ENCODE measurements at regions not wholly inside any gene's neighbourhood (a gene's known extent, or its start where the extent isn't known, plus 50 kb on each side); places are given as distances from the start of the nearest gene placed in this dataset.

- DNase-seq = no peak
Observed at GRCh38 chr6:154561750-154562149, 51.3 kb upstream of the CNKSR3 start.

GRCh38 chr6:154565331-154565730 lies 54.8 kb upstream of the CNKSR3 start:
- no peak for DNase-seq

GRCh38 chr6:154566866-154567265 lies 56.4 kb upstream of the CNKSR3 start:
- no peak for DNase-seq

GRCh38 chr6:154567695-154568220 lies 57.3 kb upstream of the CNKSR3 start:
- no peak for DNase-seq

GRCh38 chr6:154569156-154569862 lies 58.8 kb upstream of the CNKSR3 start:
- DNase-seq = no peak

GRCh38 chr6:154570505-154570904 lies 60.0 kb upstream of the CNKSR3 start:
- DNase-seq = no peak

- no peak for DNase-seq
Observed at GRCh38 chr6:154572556-154572955, 62.1 kb upstream of the CNKSR3 start.

- no peak for DNase-seq
Observed at GRCh38 chr6:154578004-154578559, 67.6 kb upstream of the CNKSR3 start.

- DNase-seq = no peak
Observed at GRCh38 chr6:154579046-154579445, 68.6 kb upstream of the CNKSR3 start.

GRCh38 chr6:154579485-154579884 lies 69.0 kb upstream of the CNKSR3 start:
- no peak for DNase-seq

GRCh38 chr6:154580397-154581135 lies 70.1 kb upstream of the CNKSR3 start:
- no peak for DNase-seq

GRCh38 chr6:154582696-154583095 lies 72.2 kb upstream of the CNKSR3 start:
- DNase-seq = no peak

- DNase-seq = no peak
Observed at GRCh38 chr6:154583546-154584188, 73.2 kb upstream of the CNKSR3 start.

GRCh38 chr6:154590756-154591155 lies 80.3 kb upstream of the CNKSR3 start:
- DNase-seq = no peak

GRCh38 chr6:154591234-154591633 lies 80.7 kb upstream of the CNKSR3 start:
- DNase-seq = no peak

- no peak for DNase-seq
Observed at GRCh38 chr6:154592199-154592860, 81.8 kb upstream of the CNKSR3 start.

- no peak for DNase-seq
Observed at GRCh38 chr6:154593122-154593521, 82.6 kb upstream of the CNKSR3 start.

- DNase-seq = no peak
Observed at GRCh38 chr6:154594496-154595198, 84.2 kb upstream of the CNKSR3 start.

GRCh38 chr6:154595538-154595937 lies 85.1 kb upstream of the CNKSR3 start:
- no peak for DNase-seq

- DNase-seq = no peak
Observed at GRCh38 chr6:154596009-154596408, 85.5 kb upstream of the CNKSR3 start.

- DNase-seq = no peak
Observed at GRCh38 chr6:154596701-154597100, 86.2 kb upstream of the CNKSR3 start.

GRCh38 chr6:154598399-154598798 lies 87.9 kb upstream of the CNKSR3 start:
- no peak for DNase-seq

Measured in stimulated activated CD4-positive, alpha-beta T cell treated with anti-CD3 and anti-CD28 coated beads, Interleukin-12 subunit alpha, Interleukin-12 subunit beta, amount 100 ng/mL, for 4 hours (primary cell).